PC-3 (cell line): ENCODE measurements at regions not wholly inside any gene's neighbourhood (a gene's known extent, or its start where the extent isn't known, plus 50 kb on each side); places are given as distances from the start of the nearest gene placed in this dataset.

Experiments used
- CTCF ChIP-seq: fragments of 300-600 bp; sonication (generic); conservative IDR thresholded peaks from 2 replicates; pipeline ENCODE4 v1.5.1; 2017; ENCODE audit warnings: antibody characterized with exemption, low read depth, mild to moderate bottlenecking, low read length
- EZH2 ChIP-seq: fragments of 300-600 bp; sonication (generic); IDR thresholded peaks from one replicate; pipeline ENCODE4 v1.6.1; 2017; ENCODE audit warnings: antibody characterized with exemption, mild to moderate bottlenecking, low read length; ENCODE audit not compliant: unreplicated experiment

- TF ChIP-seq CTCF (no peak), EZH2 (no peak)
These were observed 61.6 kb downstream of the DIPK2A start for GRCh38 chr3:144033240-144033589.
